ENCODE measurements at regions not wholly inside any gene's neighbourhood (a gene's known extent, or its start where the extent isn't known, plus 50 kb on each side); places are given as distances from the start of the nearest gene placed in this dataset.
"Not testable (repeated sequence)": the region's sequence is repeated elsewhere in the genome, so short reads cannot be mapped to it uniquely, and the experiment has no call there.

DNA sequence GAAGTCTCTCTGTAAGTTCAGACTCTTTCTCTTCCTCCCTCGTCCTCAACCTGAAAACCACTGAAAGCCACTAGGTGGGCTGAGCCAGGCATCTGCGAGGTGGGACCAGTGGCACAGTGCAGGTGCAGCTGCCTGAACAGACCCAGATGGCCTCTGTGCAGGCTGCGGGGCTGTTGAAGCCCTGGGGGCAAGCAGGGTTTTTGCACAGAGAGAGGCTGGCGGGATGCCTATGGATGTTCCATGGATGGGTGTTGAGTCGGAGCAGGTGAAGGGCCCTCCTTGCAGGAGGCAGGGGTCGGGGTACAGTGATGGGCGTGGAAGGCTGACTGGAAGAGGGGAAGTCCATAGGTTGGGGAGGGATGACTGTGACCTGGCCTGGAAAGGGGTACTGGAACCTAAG is 350.2 kb upstream of the FAT1 start:
- no peak for DNase-seq

DNA sequence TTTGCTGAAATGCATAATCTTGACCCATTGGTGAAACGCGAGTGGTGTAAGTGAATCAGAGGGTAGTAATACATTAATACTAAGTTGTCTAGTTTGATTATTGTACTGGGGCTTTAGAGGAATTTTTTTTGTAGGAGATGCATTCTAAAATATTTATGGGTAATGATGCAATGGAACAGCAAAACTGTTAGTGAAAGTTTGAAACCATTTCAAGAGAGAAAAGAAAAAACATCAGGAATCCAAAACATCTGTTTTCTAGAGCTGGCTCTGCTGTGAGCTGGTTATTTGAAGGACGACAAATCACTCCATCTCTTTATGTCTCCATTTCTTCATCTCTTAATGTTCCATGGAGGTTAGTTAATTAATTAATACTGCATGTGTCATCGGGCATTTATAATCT is 351.9 kb upstream of the FAT1 start:
- no peak for DNase-seq

DNA sequence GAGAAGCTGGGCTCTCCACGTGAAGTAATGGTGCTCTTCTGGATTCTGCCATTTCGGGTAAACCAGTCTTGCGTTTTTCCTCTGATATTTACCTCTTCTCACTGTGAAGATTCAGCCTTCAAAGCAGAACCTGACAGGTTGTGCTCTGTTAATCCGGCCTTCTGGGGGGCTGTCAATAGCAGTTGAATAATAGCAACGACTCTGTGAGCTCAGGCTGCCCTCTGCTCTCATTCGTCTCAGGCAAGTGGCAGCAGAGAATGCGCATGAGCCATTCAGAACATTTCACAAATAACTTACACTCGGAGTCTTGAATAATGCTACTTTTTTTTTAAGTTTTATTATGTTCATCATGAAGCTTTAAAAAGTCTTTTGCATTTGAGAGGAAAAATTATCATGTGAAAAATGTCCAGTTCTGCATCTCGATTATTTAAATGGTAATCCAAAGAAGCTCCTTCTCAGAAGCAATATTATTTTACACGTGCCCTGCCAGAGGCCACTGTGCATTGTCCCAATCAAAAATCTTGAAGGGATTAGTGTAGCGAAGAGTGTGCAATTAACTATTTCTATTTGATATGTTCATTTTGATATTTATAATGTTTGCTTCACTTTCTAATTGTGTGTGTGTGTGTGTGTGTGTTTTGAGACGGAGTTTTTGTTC is 354.2 kb upstream of the FAT1 start:
- DNase-seq: no peak

DNA sequence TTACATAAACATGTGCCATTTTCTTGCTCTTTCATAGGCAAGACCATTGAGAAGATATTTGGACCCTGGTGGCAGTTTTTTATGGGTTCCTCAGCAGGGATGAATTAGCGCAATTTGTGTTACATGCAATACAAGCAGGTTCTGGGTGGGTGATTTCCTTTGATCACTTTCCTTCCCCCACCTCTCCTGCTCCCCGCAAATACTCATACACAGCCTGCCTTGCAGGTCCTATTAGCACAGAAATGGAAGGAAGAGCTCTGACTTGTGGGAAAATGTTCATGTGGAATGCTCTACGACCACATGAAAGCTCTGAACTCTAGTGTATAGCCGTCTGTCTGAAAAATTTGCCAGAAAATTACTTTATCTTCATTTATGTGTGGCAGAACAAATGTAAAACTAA is 361.0 kb upstream of the FAT1 start:
- no peak for DNase-seq

- no peak for DNase-seq
These were observed 361.7 kb upstream of the FAT1 start for GRCh38 chr4:187085339-187085738.

GRCh38 chr4:187086151-187086550 is 362.5 kb upstream of the FAT1 start:
- DNase-seq: no peak

DNA sequence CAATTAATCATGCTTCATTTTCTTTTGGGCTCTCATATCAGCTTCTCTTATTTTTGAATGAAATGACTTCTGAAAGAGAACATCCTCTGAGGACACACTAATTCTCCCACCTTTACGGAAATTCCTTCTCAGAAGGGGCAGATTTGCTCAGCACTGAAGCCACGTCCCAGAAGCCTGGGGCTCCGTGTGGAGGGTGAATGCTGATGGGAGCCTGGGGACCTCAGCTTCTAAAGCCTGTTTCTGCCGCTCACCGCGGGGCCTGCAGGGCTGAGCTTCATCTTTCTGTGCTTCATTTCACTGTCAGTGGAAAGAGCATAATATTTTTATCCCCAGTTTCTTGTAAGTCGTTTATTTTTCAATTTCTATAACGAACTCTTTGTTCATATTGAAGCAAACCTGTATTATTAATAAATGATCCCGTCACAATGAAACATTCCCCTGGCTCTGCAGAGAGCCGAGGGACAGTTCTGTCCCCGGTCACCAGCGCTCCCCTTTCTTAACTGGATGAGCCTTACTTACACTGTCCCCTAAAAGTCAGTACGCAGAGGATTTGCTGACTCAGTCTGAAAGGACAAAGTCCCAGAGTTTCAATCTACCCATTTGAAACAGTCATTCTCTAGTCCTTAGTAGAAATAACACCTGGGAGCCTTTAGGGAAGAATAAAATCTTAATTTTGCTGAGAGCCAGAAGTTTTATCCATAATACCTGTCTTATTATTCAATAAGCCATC is 364.6 kb upstream of the FAT1 start:
- no peak for DNase-seq

DNA sequence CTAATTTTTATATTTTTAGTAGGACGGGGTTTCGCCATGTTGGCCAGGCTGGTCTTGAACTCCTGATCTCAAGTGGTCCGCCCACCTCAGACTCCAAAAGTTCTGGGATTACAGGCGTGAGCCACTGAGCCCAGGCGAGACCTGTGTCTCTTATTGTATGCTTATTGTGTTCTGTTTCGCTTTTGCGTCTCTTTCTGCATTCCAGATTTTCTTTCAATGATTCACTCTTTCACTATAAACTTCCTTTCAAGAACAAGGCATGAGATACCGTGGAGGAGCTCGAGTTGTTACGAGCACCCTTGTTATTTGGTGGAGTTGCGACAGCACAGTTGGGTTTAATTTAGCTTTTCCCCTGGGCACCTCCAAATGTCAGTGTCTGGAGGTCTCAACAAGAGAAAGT is 366.7 kb upstream of the FAT1 start:
- DNase-seq: no peak

- DNase-seq: not testable (repeated sequence)
These were observed 367.2 kb upstream of the FAT1 start for GRCh38 chr4:187090832-187091231.

GRCh38 chr4:187094144-187094543 is 370.5 kb upstream of the FAT1 start:
- DNase-seq: no peak

DNA sequence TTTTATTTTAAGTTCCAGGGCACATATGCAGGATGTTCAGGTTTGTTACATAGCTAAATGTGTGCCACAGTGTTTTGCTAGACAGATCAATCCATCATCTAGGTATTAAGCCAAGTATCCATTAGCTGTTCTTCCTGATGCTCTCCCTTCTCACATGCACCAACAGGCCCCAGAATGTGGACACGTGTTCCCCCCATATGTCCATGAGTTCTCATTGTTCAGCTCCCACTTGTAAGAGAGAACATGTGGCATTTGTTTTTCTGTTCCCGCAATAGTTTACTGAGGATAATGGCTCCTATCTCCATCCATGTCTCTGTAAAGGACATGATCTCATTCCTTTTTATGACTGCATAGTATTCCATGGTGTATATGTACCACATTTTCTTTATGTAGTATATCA is 374.8 kb upstream of the FAT1 start:
- no peak for DNase-seq

DNA sequence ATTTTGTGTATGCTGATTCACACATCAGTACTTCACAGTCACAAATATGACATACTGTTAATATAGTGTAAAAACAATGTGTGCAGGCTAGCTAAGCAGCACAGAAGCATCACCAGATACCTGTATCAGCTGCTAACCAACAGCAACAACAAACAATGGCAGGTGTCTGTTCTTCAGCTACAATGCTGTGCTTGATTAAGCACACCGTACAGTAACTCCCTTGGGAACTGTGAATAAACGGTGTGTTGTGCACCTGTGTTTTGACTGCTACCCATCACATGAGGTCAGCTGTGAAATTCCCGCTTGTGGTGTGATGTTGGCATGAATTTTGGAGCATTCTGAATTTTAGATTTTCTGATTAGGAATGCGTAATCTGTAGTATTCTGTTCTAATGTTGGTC is 379.7 kb upstream of the FAT1 start:
- DNase-seq: peak; percentile 50

DNA sequence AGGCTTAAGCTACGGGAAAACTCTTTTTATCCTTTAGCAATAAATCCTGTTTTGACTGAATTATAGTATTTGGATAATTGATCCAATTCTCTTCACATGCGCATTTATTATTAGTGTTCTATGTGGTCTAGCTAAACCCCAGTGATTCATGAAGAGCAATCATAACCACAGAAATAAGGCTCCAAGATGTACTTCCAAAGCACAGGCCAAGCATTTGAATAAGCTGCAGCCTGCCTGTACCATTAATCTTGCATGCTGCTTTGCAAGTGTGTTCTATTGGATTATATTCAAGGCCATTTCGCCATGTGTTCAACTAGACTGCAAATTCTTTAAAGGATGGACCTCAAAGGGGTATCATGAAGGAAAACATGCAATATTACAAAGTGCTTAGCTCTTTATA is 385.2 kb upstream of the FAT1 start:
- no peak for DNase-seq

DNA sequence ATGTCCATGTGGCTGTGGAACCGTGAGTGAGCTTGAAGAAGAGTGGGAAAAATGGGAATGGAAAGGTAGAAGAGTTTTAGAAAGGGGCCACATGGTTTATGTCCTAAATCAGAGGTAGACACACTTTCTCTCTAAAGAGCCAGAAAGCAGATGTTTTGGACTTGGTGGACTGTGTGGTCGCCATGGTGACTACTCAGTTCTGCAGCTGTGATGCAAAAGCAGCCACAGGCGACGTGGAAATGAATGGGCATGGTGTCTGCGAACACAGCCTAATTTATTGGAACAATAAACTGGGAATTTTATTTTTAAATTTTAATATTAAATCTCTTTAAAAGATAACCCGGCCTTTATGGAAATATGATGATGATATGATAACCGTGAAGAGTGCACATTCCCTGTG is 386.0 kb upstream of the FAT1 start:
- no peak for DNase-seq

GRCh38 chr4:187118166-187118565 is 394.5 kb upstream of the FAT1 start:
- DNase-seq: no peak

- DNase-seq: no peak
These were observed 395.0 kb upstream of the FAT1 start for GRCh38 chr4:187118602-187119120.

- no peak for DNase-seq
These were observed 400.7 kb upstream of the FAT1 start for GRCh38 chr4:187124331-187124730.

GRCh38 chr4:187125062-187125461 is 401.4 kb upstream of the FAT1 start:
- no peak for DNase-seq

- DNase-seq: no peak
These were observed 403.8 kb upstream of the FAT1 start for GRCh38 chr4:187127456-187127855.

- no peak for DNase-seq
These were observed 404.6 kb upstream of the FAT1 start for GRCh38 chr4:187128222-187128621.

DNA sequence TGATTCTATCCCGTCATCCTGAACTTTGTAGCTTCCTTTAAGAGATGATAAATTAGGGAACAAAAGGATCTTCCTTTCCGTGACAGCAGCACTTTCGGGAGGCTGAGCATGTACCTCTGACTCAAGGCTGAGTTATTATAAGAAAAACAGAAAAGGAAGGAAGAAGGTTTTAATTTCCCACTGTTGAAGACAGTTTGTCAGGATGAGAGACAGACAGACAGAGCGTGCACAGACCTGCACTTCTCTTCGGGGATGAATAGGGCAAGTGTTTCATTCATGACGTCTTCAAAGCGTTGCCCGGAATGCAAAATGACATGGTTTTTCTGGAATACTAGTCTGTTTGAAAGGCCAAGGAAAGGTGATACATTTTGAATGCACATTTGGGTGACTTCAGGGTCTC is 405.3 kb upstream of the FAT1 start:
- no peak for DNase-seq

DNA sequence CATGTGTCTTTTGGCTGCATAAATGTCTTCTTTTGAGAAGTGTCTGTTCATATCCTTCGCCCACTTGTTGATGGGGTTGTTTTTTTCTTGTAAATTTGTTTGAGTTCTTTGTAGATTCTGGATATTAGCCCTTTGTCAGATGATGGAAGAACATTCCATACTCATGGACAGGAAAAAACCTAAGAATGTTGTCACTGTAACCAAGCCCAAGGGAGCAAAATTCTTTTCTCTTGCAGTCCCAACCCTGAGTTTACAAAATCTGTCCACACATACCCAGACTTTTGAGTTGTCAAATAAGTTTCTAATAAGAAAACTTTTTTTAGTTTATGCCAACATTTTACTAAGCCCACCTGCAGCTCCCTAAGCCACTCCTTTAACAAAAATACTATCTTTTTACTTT is 408.2 kb upstream of the FAT1 start:
- not testable (repeated sequence) for DNase-seq

GRCh38 chr4:187135878-187136277 is 412.2 kb upstream of the FAT1 start:
- DNase-seq: no peak

- DNase-seq: no peak
These were observed 415.5 kb upstream of the FAT1 start for GRCh38 chr4:187139141-187139540.

DNA sequence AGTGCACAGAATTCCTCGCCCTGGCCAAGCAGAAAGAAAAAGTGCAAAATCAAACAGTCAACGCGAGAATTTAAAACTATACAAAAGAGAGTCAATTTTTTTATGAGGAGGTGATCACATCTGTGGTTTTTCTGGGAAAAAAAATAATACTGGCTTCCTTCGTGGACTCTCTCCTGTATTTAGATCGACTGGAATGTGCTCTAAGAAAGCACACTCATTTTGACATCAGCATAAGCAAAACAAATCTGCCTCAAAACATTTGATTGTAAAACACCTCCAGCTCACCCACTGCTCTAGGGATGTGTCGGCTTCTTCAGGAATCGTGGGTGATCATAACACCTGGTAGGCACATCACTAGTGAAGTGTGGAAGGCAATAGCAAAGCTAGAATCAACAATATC is 417.4 kb upstream of the FAT1 start:
- no peak for DNase-seq

Measured in NCI-H748 treated with DMSO at 0.1 percent for 48 hours (cell line).